SK-N-SH (cell line): ENCODE measurements at regions not wholly inside any gene's neighbourhood (a gene's known extent, or its start where the extent isn't known, plus 50 kb on each side); places are given as distances from the start of the nearest gene placed in this dataset.

ENCODE experiments used
- CTCF ChIA-PET: fragments of 300-600, 350-600 bp; formaldehyde crosslinking; extraction: SDS; loops from one replicate; lab custom pipeline; 2021; lab: Yijun Ruan, JAX
- POLR2A ChIA-PET: fragments of 350-600 bp; sonication (Branson Sonifier 250); formaldehyde crosslinking; extraction: SDS; loops from one replicate; lab custom pipeline; 2020; ENCODE audit warnings: antibody characterized with exemption, inconsistent platforms; lab: Yijun Ruan, JAX
- DNase-seq: peaks from one replicate; pipeline ENCODE4 v3.0.0; 2012
- H2AFZ ChIP-seq: fragments of 200-600 bp; sonication (generic); 2 replicates; pipeline ENCODE4 v1.8.1; 2016; ENCODE audit warnings: antibody characterized with exemption, mild to moderate bottlenecking, low read depth
- H3F3A ChIP-seq: fragments of 200-600 bp; sonication (generic); replicated peaks from 2 replicates; pipeline ENCODE3; 2016; ENCODE audit warnings: antibody characterized with exemption, mild to moderate bottlenecking; ENCODE audit not compliant: insufficient read depth
- H3K27ac ChIP-seq, 2 experiments: fragments of 200-500 bp in 1 of 2; fragments of 200-600 bp in 1 of 2; sonication (Bioruptor generic) in 1 of 2; sonication (generic), shearing (Covaris generic) in 1 of 2; 2 replicates each; pipeline versions ENCODE4 v1.5.1 to v1.6.1; 2014 to 2016; ENCODE audit warnings: low read depth in 2 of 2, inconsistent platforms in 1 of 2, low read length in 1 of 2, mild to moderate bottlenecking in 1 of 2, mixed read lengths in 1 of 2
- H3K27me3 ChIP-seq: fragments of 200-600 bp; sonication (generic), shearing (Covaris generic); 2 replicates; pipeline ENCODE4 v1.6.1; 2016; ENCODE audit warnings: mixed run types; ENCODE audit not compliant: insufficient read depth
- H3K36me3 ChIP-seq, 2 experiments: fragments of 200-500 bp in 1 of 2; fragments of 200-600 bp in 1 of 2; sonication (Bioruptor generic) in 1 of 2; sonication (generic) in 1 of 2; replicated peaks in 1 of 2; 2 replicates each; pipeline versions ENCODE3 to v1.5.1; 2014 to 2016; ENCODE audit warnings: low read length in 1 of 2, mild to moderate bottlenecking in 1 of 2; ENCODE audit not compliant: insufficient read depth in 2 of 2, control insufficient read depth in 1 of 2
- H3K4me1 ChIP-seq, 2 experiments: fragments of 200-500 bp in 1 of 2; fragments of 200-600 bp in 1 of 2; sonication (Bioruptor generic) in 1 of 2; sonication (generic), shearing (Covaris generic) in 1 of 2; 2 replicates each; pipeline versions ENCODE4 v1.5.1 to v1.6.1; 2014 to 2016; ENCODE audit warnings: low read depth in 1 of 2, low read length in 1 of 2, mixed run types in 1 of 2; ENCODE audit not compliant: insufficient read depth in 2 of 2, control insufficient read depth in 1 of 2
- H3K4me2 ChIP-seq: fragments of 200-600 bp; sonication (generic), shearing (Covaris generic); 2 replicates; pipeline ENCODE4 v1.6.1; 2017; ENCODE audit warnings: mixed run types
- H3K4me3 ChIP-seq, 2 experiments: fragments of 200-500 bp in 1 of 2; fragments of 200-600 bp in 1 of 2; sonication (Bioruptor generic) in 1 of 2; sonication (generic), shearing (Covaris generic) in 1 of 2; 2 replicates each; pipeline versions ENCODE4 v1.5.1 to v1.8.1; 2014 to 2016; ENCODE audit warnings: low read depth in 2 of 2, inconsistent platforms in 1 of 2, low read length in 1 of 2, mild to moderate bottlenecking in 1 of 2, mixed read lengths in 1 of 2, moderate library complexity in 1 of 2
- H3K79me2 ChIP-seq: fragments of 200-600 bp; sonication (generic); 2 replicates; pipeline ENCODE4 v1.8.1; 2017; ENCODE audit warnings: mild to moderate bottlenecking; ENCODE audit not compliant: insufficient read depth
- H3K9ac ChIP-seq: fragments of 200-600 bp; sonication (generic); 2 replicates; pipeline ENCODE4 v1.6.1; 2017; ENCODE audit warnings: mixed run types
- H3K9me2 ChIP-seq: fragments of 200-600 bp; sonication (generic); 2 replicates; pipeline ENCODE4 v1.6.1; 2017; ENCODE audit warnings: mixed run types
- H3K9me3 ChIP-seq: fragments of 200-600 bp; sonication (generic); 2 replicates; pipeline ENCODE4 v1.6.1; 2017; ENCODE audit warnings: mixed run types, mild to moderate bottlenecking, moderate library complexity
- H4K20me1 ChIP-seq: fragments of 200-600 bp; sonication (generic); 2 replicates; pipeline ENCODE4 v1.6.1; 2017; ENCODE audit warnings: mild to moderate bottlenecking, mixed run types; ENCODE audit not compliant: insufficient read depth
- CTCF ChIP-seq: fragments of 200-600 bp; sonication (generic); IDR thresholded peaks from 2 replicates; pipeline ENCODE4 v1.6.1; 2017; ENCODE audit warnings: antibody characterized with exemption, mild to moderate bottlenecking, moderate library complexity
- EP300 ChIP-seq, 2 experiments: IDR thresholded peaks; 2 replicates each; pipeline versions ENCODE4 v1.4.0 to v1.6.1; 2012; ENCODE audit warnings: borderline replicate concordance in 1 of 2, low read depth in 1 of 2, low read length in 1 of 2
- FOSL2 ChIP-seq: IDR thresholded peaks from 2 replicates; pipeline ENCODE4 v1.4.0; 2012; ENCODE audit warnings: low read depth, mild to moderate bottlenecking, moderate library complexity, borderline replicate concordance
- FOXJ3 ChIP-seq: sonication (generic); formaldehyde crosslinking; IDR thresholded peaks from 2 replicates; pipeline ENCODE4 v1.5.1; 2020; ENCODE audit warnings: mild to moderate bottlenecking, missing genetic modification reagents
- FOXM1 ChIP-seq: IDR thresholded peaks from 2 replicates; pipeline ENCODE4 v1.4.0; 2012; ENCODE audit warnings: low read depth, mild to moderate bottlenecking
- GABPA ChIP-seq: IDR thresholded peaks from 2 replicates; pipeline ENCODE4 v1.4.0; 2012; ENCODE audit warnings: low read depth, mild to moderate bottlenecking
- GATA2 ChIP-seq: sonication (generic); formaldehyde crosslinking; IDR thresholded peaks from 2 replicates; pipeline ENCODE4 v1.5.0; 2020; ENCODE audit warnings: mild to moderate bottlenecking, missing genetic modification reagents
- JUND ChIP-seq: IDR thresholded peaks from 2 replicates; pipeline ENCODE4 v1.4.0; 2012
- NFIC ChIP-seq: IDR thresholded peaks from 2 replicates; pipeline ENCODE4 v1.4.0; 2012; ENCODE audit warnings: borderline replicate concordance
- NRF1 ChIP-seq: IDR thresholded peaks from 2 replicates; pipeline ENCODE4 v1.6.1; 2012; ENCODE audit warnings: low read depth, mild to moderate bottlenecking, low read length
- PBX3 ChIP-seq: IDR thresholded peaks from 2 replicates; pipeline ENCODE4; 2012
- POLR2AphosphoS5 ChIP-seq: IDR thresholded peaks from 2 replicates; pipeline ENCODE4 v1.6.1; 2012; ENCODE audit warnings: low read depth, low read length
- REST ChIP-seq: IDR thresholded peaks from 2 replicates; pipeline ENCODE4 v1.6.1; 2012; ENCODE audit warnings: mild to moderate bottlenecking, low read depth, low read length, moderate library complexity
- RFX5 ChIP-seq: IDR thresholded peaks from 2 replicates; pipeline ENCODE4 v1.6.1; 2012; ENCODE audit warnings: mild to moderate bottlenecking, improper control_type of control experiment, low read length
- RXRA ChIP-seq: IDR thresholded peaks from 2 replicates; pipeline ENCODE4 v1.4.0; 2012; ENCODE audit warnings: low read depth, mild to moderate bottlenecking, borderline replicate concordance
- SIN3A ChIP-seq: IDR thresholded peaks from 2 replicates; pipeline ENCODE4 v1.6.1; 2012; ENCODE audit warnings: low read depth, mild to moderate bottlenecking, low read length, moderate library complexity, borderline replicate concordance
- SMC3 ChIP-seq: IDR thresholded peaks from 2 replicates; pipeline ENCODE4 v1.6.1; 2012; ENCODE audit warnings: low read depth, low read length, improper control_type of control experiment
- TEAD4 ChIP-seq: IDR thresholded peaks from 2 replicates; pipeline ENCODE4 v1.4.0; 2012; ENCODE audit warnings: mild to moderate bottlenecking, borderline replicate concordance; ENCODE audit not compliant: insufficient read depth
- USF2 ChIP-seq: fragments of 150-350 bp; IDR thresholded peaks from 2 replicates; pipeline ENCODE4 v1.6.1; 2017; ENCODE audit warnings: antibody characterized with exemption, low read length, low read depth, borderline replicate concordance
- YY1 ChIP-seq: IDR thresholded peaks from 2 replicates; pipeline ENCODE4 v1.4.0; 2012; ENCODE audit warnings: low read depth, mild to moderate bottlenecking
- ZBTB33 ChIP-seq: IDR thresholded peaks from 2 replicates; pipeline ENCODE4 v1.4.0; 2012; ENCODE audit warnings: low read depth, borderline replicate concordance
- WGBS: methylation state at CpG from one replicate; pipeline ENCODE4 v1.1.6; 2017; ENCODE audit warnings: low lambda C conversion rate; 5-methylcytosine and 5-hydroxymethylcytosine counted together

GRCh38 chr7:135845415-135846075 is 96.9 kb upstream of the FAM180A start (continued):
- TF ChIP-seq PBX3 (no peak), POLR2AphosphoS5 (no peak), USF2 (no peak), RFX5 (no peak), FOSL2 (no peak), RXRA (no peak), FOXM1 (no peak)

GRCh38 chr7:135844903-135845302 is 96.3 kb upstream of the FAM180A start:
- no peak overlapping the region for H2AFZ ChIP-seq
- H3K4me3 ChIP-seq: no peak overlapping the region
- no peaks in the 10 kb centered on the region for H3K9me3 ChIP-seq
- no peaks in the 10 kb centered on the region for H4K20me1 ChIP-seq
- POLR2A ChIA-PET: no interaction called here
- H3F3A ChIP-seq: no peaks in the 10 kb centered on the region
- no peaks in the 10 kb centered on the region for H3K4me1 ChIP-seq
- no peaks in the 10 kb centered on the region for H3K79me2 ChIP-seq
- H3K36me3 ChIP-seq: no peaks in the 10 kb centered on the region
- H3K4me2 ChIP-seq: no peak overlapping the region
- H3K27ac ChIP-seq: no peak overlapping the region
- no peak for DNase-seq
- no peaks in the 10 kb centered on the region for H3K9me2 ChIP-seq
- 52% methylated on average over 5 of the region's 5 CpGs for WGBS
- H3K9ac ChIP-seq: no peak overlapping the region
- CTCF ChIA-PET: no interaction called here
- H3K27me3 ChIP-seq: no peaks in the 10 kb centered on the region
- TF ChIP-seq FOXM1 (no peak), NRF1 (no peak), TEAD4 (no peak), EP300 (IDR thresholded peaks at IDR 0.05; ENCODE audit: borderline replicate concordance in 1 of 2, low read depth in 1 of 2, low read length in 1 of 2) (no peak), PBX3 (no peak), CTCF (no peak), REST (no peak), GABPA (no peak), GATA2 (CRISPR knock-in tag) (no peak), NFIC (no peak), JUND (no peak), ZBTB33 (no peak), RFX5 (no peak), SIN3A (no peak), YY1 (no peak), FOXJ3 (CRISPR knock-in tag) (no peak), SMC3 (no peak)
